K562 (cell line): ENCODE measurements at regions not wholly inside any gene's neighbourhood (a gene's known extent, or its start where the extent isn't known, plus 50 kb on each side); places are given as distances from the start of the nearest gene placed in this dataset.

ENCODE experiments used
- NRF1 ChIP-seq, 2 experiments: fragments of 450-650 bp; IDR thresholded peaks in 1 of 2; conservative IDR thresholded peaks in 1 of 2; 2 replicates each; pipeline ENCODE4 v1.6.1; 2014; ENCODE audit warnings: mild to moderate bottlenecking in 2 of 2
- RBM15 ChIP-seq: fragments of 200-400 bp; formaldehyde crosslinking; IDR thresholded peaks from 2 replicates; pipeline ENCODE4 v1.6.1; 2018; ENCODE audit warnings: mild to moderate bottlenecking, low read length, moderate library complexity; ENCODE audit not compliant: insufficient read depth
- U2AF1 ChIP-seq: fragments of 200-400 bp; formaldehyde crosslinking; optimal IDR thresholded peaks from 2 replicates; pipeline ENCODE3; 2017; ENCODE audit warnings: mild to moderate bottlenecking, low read depth, low read length, moderate library complexity
- WHSC1 ChIP-seq: IDR thresholded peaks from one replicate; pipeline ENCODE4 v1.6.1; 2012; ENCODE audit warnings: low read length, control low read depth, inconsistent platforms
- ZNF561 ChIP-seq: fragments of 450-650 bp; formaldehyde crosslinking; conservative IDR thresholded peaks from 2 replicates; pipeline ENCODE4 v1.4.0; 2020; ENCODE audit warnings: mild to moderate bottlenecking, moderate library complexity
- TF ChIP-seq, protein P1 (sequence below): sonication (generic); formaldehyde crosslinking; IDR thresholded peaks from 2 replicates; pipeline ENCODE4 v1.8.0; 2022; ENCODE audit warnings: mild to moderate bottlenecking, missing genetic modification reagents
- TF ChIP-seq, protein P2 (sequence below): fragments of 250-450 bp; sonication (Bioruptor Pico); IDR thresholded peaks from 2 replicates; pipeline ENCODE4 v1.9.0; 2021; ENCODE audit warnings: mild to moderate bottlenecking, inconsistent platforms

DNA sequence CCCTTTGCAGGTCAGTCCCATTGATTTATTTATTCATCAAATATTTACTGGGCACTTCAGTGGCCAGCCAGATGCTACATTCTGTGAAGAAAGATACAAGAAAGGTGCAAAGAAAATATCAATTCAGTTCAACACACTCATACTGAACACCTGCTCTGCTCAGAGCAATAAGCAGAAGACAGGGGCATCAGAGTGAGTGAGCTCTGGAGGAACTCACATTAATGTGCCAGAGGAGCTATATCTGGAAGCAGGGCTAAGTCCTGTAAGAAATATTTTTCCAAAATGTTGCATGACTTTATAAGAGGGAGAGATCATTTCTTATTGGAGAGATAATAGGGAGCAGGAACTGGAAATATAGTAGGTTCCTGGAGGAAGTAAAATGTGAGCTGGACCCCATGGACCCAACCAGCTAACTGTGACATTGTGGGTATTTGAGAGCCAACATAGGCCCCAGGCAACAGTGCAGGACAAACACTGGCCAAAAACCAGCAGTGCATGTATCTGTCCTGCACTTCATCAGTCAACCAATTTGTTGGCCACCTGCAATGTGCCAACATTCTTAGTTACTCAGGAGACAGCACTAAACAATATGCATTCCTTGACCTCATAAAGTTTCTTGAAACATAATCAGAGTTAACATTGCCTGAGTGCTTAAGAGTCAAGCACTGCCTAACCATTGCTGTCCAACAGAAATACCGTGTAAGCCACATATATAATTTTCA is 102.7 kb upstream of the PTPRM start (continued):
- TF ChIP-seq, protein P1, sequence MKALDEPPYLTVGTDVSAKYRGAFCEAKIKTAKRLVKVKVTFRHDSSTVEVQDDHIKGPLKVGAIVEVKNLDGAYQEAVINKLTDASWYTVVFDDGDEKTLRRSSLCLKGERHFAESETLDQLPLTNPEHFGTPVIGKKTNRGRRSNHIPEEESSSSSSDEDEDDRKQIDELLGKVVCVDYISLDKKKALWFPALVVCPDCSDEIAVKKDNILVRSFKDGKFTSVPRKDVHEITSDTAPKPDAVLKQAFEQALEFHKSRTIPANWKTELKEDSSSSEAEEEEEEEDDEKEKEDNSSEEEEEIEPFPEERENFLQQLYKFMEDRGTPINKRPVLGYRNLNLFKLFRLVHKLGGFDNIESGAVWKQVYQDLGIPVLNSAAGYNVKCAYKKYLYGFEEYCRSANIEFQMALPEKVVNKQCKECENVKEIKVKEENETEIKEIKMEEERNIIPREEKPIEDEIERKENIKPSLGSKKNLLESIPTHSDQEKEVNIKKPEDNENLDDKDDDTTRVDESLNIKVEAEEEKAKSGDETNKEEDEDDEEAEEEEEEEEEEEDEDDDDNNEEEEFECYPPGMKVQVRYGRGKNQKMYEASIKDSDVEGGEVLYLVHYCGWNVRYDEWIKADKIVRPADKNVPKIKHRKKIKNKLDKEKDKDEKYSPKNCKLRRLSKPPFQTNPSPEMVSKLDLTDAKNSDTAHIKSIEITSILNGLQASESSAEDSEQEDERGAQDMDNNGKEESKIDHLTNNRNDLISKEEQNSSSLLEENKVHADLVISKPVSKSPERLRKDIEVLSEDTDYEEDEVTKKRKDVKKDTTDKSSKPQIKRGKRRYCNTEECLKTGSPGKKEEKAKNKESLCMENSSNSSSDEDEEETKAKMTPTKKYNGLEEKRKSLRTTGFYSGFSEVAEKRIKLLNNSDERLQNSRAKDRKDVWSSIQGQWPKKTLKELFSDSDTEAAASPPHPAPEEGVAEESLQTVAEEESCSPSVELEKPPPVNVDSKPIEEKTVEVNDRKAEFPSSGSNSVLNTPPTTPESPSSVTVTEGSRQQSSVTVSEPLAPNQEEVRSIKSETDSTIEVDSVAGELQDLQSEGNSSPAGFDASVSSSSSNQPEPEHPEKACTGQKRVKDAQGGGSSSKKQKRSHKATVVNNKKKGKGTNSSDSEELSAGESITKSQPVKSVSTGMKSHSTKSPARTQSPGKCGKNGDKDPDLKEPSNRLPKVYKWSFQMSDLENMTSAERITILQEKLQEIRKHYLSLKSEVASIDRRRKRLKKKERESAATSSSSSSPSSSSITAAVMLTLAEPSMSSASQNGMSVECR (CRISPR knock-in tag) = no peak
- TF ChIP-seq NRF1 (conservative IDR thresholded peaks at IDR 0.05 in 1 of 2, IDR thresholded peaks at IDR 0.05 in 1 of 2) (no peak), WHSC1 (no peak), ZNF561 (CRISPR knock-in tag) (no peak), RBM15 (no peak), U2AF1 (no peak)
- TF ChIP-seq, protein P2, sequence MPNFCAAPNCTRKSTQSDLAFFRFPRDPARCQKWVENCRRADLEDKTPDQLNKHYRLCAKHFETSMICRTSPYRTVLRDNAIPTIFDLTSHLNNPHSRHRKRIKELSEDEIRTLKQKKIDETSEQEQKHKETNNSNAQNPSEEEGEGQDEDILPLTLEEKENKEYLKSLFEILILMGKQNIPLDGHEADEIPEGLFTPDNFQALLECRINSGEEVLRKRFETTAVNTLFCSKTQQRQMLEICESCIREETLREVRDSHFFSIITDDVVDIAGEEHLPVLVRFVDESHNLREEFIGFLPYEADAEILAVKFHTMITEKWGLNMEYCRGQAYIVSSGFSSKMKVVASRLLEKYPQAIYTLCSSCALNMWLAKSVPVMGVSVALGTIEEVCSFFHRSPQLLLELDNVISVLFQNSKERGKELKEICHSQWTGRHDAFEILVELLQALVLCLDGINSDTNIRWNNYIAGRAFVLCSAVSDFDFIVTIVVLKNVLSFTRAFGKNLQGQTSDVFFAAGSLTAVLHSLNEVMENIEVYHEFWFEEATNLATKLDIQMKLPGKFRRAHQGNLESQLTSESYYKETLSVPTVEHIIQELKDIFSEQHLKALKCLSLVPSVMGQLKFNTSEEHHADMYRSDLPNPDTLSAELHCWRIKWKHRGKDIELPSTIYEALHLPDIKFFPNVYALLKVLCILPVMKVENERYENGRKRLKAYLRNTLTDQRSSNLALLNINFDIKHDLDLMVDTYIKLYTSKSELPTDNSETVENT (CRISPR knock-in tag) = no peak
